ENCODE measurements at regions not wholly inside any gene's neighbourhood (a gene's known extent, or its start where the extent isn't known, plus 50 kb on each side); places are given as distances from the start of the nearest gene placed in this dataset.
"Not testable (repeated sequence)": the region's sequence is repeated elsewhere in the genome, so short reads cannot be mapped to it uniquely, and the experiment has no call there.

GRCh38 chr1:4121834-4122512 lies 221.9 kb upstream of the C1orf174 start:
- no peak for DNase-seq

GRCh38 chr1:4122513-4123160 lies 222.6 kb upstream of the C1orf174 start:
- DNase-seq: no peak

- DNase-seq: no peak
Measured at GRCh38 chr1:4124631-4125145, 224.6 kb upstream of the C1orf174 start.

- no peak for DNase-seq
Measured at GRCh38 chr1:4126251-4126650, 226.2 kb upstream of the C1orf174 start.

GRCh38 chr1:4126731-4127591 lies 226.9 kb upstream of the C1orf174 start:
- DNase-seq: no peak

- no peak for DNase-seq
Measured at GRCh38 chr1:4127592-4128140, 227.6 kb upstream of the C1orf174 start.

- DNase-seq: no peak
Measured at GRCh38 chr1:4128616-4129015, 228.5 kb upstream of the C1orf174 start.

- no peak for DNase-seq
Measured at GRCh38 chr1:4129693-4130092, 229.6 kb upstream of the C1orf174 start.

GRCh38 chr1:4130096-4130495 lies 230.0 kb upstream of the C1orf174 start:
- no peak for DNase-seq

GRCh38 chr1:4131734-4132133 lies 231.7 kb upstream of the C1orf174 start:
- no peak for DNase-seq

- no peak for DNase-seq
Measured at GRCh38 chr1:4132352-4133296, 232.6 kb upstream of the C1orf174 start.

GRCh38 chr1:4133297-4133938 lies 233.3 kb upstream of the C1orf174 start:
- DNase-seq: no peak

GRCh38 chr1:4133939-4134321 lies 233.9 kb upstream of the C1orf174 start:
- no peak for DNase-seq

- DNase-seq: not testable (repeated sequence)
Measured at GRCh38 chr1:4135853-4136252, 235.8 kb upstream of the C1orf174 start.

- no peak for DNase-seq
Measured at GRCh38 chr1:4137621-4138415, 237.7 kb upstream of the C1orf174 start.

- no peak for DNase-seq
Measured at GRCh38 chr1:4139646-4140045, 239.6 kb upstream of the C1orf174 start.

- DNase-seq: no peak
Measured at GRCh38 chr1:4140241-4140640, 240.2 kb upstream of the C1orf174 start.

GRCh38 chr1:4140821-4141220 lies 240.7 kb upstream of the C1orf174 start:
- DNase-seq: no peak

- no peak for DNase-seq
Measured at GRCh38 chr1:4144349-4144971, 244.4 kb upstream of the C1orf174 start.

- no peak for DNase-seq
Measured at GRCh38 chr1:4146101-4146500, 246.0 kb upstream of the C1orf174 start.

All from NCI-H2029 treated with DMSO at 0.1 percent for 48 hours (cell line).